NCI-H1048 (cell line): ENCODE measurements at regions not wholly inside any gene's neighbourhood (a gene's known extent, or its start where the extent isn't known, plus 50 kb on each side); places are given as distances from the start of the nearest gene placed in this dataset.
"Not testable (repeated sequence)": the region's sequence is repeated elsewhere in the genome, so short reads cannot be mapped to it uniquely, and the experiment has no call there.

ENCODE experiments used
- DNase-seq: peaks from one replicate; lab custom pipeline; 2025; lab: John Stamatoyannopoulos, UW

GRCh38 chr4:14111730-14112181 is 484.2 kb upstream of the BOD1L1 start:
- DNase-seq = no peak

- DNase-seq = no peak
Observed at GRCh38 chr4:14115106-14115505, 487.6 kb upstream of the BOD1L1 start.

- DNase-seq = no peak
Observed at GRCh38 chr4:14117575-14118238, 490.2 kb upstream of the BOD1L1 start.

- no peak for DNase-seq
Observed at GRCh38 chr4:14124816-14125215, 497.3 kb upstream of the BOD1L1 start.

GRCh38 chr4:14125375-14126129 is 498.0 kb upstream of the BOD1L1 start:
- DNase-seq = no peak

GRCh38 chr4:14130551-14130950 is 503.0 kb upstream of the BOD1L1 start:
- no peak for DNase-seq

GRCh38 chr4:14131335-14131734 is 503.8 kb upstream of the BOD1L1 start:
- DNase-seq = no peak

GRCh38 chr4:14132301-14132700 is 504.8 kb upstream of the BOD1L1 start:
- DNase-seq = no peak

- DNase-seq = no peak
Observed at GRCh38 chr4:14138106-14138505, 510.6 kb upstream of the BOD1L1 start.

GRCh38 chr4:14143892-14144291 is 516.4 kb upstream of the BOD1L1 start:
- DNase-seq = no peak

GRCh38 chr4:14149176-14150053 is 521.9 kb upstream of the BOD1L1 start:
- DNase-seq = no peak

- no peak for DNase-seq
Observed at GRCh38 chr4:14151101-14151500, 523.6 kb upstream of the BOD1L1 start.

- no peak for DNase-seq
Observed at GRCh38 chr4:14152834-14153519, 525.5 kb upstream of the BOD1L1 start.

- DNase-seq = no peak
Observed at GRCh38 chr4:14155803-14156202, 528.3 kb upstream of the BOD1L1 start.

- no peak for DNase-seq
Observed at GRCh38 chr4:14157262-14157661, 529.7 kb upstream of the BOD1L1 start.

GRCh38 chr4:14165222-14165920 is 537.8 kb upstream of the BOD1L1 start:
- DNase-seq = no peak

- no peak for DNase-seq
Observed at GRCh38 chr4:14167876-14168510, 540.5 kb upstream of the BOD1L1 start.

GRCh38 chr4:14168919-14169318 is 541.4 kb upstream of the BOD1L1 start:
- DNase-seq = no peak

GRCh38 chr4:14169460-14169859 is 541.9 kb upstream of the BOD1L1 start:
- no peak for DNase-seq

- DNase-seq = not testable (repeated sequence)
Observed at GRCh38 chr4:14169940-14170339, 542.4 kb upstream of the BOD1L1 start.

GRCh38 chr4:14176613-14177012 is 549.1 kb upstream of the BOD1L1 start:
- DNase-seq = no peak
